ENCODE measurements at regions not wholly inside any gene's neighbourhood (a gene's known extent, or its start where the extent isn't known, plus 50 kb on each side); places are given as distances from the start of the nearest gene placed in this dataset.

DNA sequence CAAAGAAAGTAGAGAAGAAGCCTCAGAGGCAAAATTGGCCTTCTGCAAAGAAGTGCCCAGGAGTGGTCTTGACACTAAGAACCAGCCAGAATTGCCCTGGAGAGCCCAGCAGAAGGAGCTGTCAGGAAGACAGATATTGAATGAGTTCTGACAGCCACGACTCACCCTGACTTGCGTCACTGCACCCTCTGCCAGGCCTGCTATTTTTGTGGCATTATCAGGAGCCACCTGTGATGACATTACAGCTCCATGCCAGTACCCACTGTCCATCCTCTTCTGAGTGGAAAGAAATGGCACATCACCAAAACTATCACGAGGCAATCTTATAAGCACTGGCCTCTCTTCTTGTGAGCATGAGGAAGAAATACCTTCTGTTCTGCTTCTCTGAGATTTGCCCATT is 67.7 kb downstream of the SMIM20 start:
- Mint-ChIP-seq H3K4me1 (ENCODE audit: unreplicated experiment) (peaks cover 13% of the 10 kb centered on the region), H3K9me3 (ENCODE audit: unreplicated experiment) (no peaks in the 10 kb centered on the region), H3K36me3 (ENCODE audit: low read depth, unreplicated experiment) (no peaks in the 10 kb centered on the region), H3K27me3 (ENCODE audit: unreplicated experiment) (peaks cover 7% of the 10 kb centered on the region), H3K4me3 (ENCODE audit: unreplicated experiment) (no peak overlapping the region), H3K27ac (ENCODE audit: unreplicated experiment) (no peak overlapping the region)
- DNase-seq (ENCODE audit: low spot score): no peak
- TF ChIP-seq, protein P1, sequence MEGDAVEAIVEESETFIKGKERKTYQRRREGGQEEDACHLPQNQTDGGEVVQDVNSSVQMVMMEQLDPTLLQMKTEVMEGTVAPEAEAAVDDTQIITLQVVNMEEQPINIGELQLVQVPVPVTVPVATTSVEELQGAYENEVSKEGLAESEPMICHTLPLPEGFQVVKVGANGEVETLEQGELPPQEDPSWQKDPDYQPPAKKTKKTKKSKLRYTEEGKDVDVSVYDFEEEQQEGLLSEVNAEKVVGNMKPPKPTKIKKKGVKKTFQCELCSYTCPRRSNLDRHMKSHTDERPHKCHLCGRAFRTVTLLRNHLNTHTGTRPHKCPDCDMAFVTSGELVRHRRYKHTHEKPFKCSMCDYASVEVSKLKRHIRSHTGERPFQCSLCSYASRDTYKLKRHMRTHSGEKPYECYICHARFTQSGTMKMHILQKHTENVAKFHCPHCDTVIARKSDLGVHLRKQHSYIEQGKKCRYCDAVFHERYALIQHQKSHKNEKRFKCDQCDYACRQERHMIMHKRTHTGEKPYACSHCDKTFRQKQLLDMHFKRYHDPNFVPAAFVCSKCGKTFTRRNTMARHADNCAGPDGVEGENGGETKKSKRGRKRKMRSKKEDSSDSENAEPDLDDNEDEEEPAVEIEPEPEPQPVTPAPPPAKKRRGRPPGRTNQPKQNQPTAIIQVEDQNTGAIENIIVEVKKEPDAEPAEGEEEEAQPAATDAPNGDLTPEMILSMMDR (IDR thresholded peaks at IDR 0.05; ENCODE audit: unreplicated experiment): no peak

DNA sequence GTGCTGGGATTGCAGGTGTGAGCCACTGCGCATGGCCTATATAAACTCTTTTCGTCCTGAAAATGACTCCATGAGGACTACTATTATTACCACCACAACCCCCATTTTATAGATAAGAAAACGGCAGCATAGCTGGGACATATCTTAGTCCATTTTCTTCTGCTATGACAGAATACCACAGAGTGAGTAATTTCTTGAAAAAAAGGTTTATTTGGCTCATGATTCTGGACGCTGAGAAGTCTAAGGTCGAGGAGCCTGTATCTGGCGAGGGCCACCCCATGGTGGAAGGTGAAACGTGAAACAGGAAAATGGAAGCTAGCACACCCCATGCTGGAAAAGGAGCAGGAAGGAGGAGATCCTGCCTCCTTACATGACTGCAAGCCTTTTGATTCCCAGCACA is 68.9 kb downstream of the SMIM20 start:
- Mint-ChIP-seq H3K27me3 (ENCODE audit: unreplicated experiment) (peaks cover 7% of the 10 kb centered on the region), H3K4me3 (ENCODE audit: unreplicated experiment) (no peak overlapping the region), H3K9me3 (ENCODE audit: unreplicated experiment) (no peaks in the 10 kb centered on the region), H3K27ac (ENCODE audit: unreplicated experiment) (no peak overlapping the region), H3K4me1 (ENCODE audit: unreplicated experiment) (peaks cover 6% of the 10 kb centered on the region), H3K36me3 (ENCODE audit: low read depth, unreplicated experiment) (no peaks in the 10 kb centered on the region)
- DNase-seq (ENCODE audit: low spot score): no peak
- TF ChIP-seq, protein P1 (IDR thresholded peaks at IDR 0.05; ENCODE audit: unreplicated experiment): no peak

DNA sequence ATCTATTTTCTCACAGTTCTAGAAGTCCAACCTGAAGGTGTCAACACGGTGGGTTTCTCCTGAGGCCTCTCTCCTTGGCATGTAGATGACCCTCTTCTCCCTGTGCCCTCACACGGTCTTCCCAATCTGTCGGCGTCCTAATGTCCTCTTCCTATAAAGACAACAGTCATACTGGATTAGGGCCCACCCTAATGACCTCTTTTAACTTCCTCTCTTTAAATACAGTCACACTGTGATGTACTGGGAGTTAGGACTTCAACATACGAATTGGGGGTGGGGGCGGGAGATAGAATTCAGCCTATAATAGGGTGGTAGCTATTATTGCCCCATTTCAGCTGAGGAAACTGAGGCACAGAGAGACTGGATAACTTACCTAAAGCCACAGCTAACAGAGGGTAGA is 70.2 kb downstream of the SMIM20 start:
- Mint-ChIP-seq H3K9me3 (ENCODE audit: unreplicated experiment) (no peaks in the 10 kb centered on the region), H3K27me3 (ENCODE audit: unreplicated experiment) (peaks cover 7% of the 10 kb centered on the region), H3K4me3 (ENCODE audit: unreplicated experiment) (no peak overlapping the region), H3K36me3 (ENCODE audit: low read depth, unreplicated experiment) (no peaks in the 10 kb centered on the region), H3K4me1 (ENCODE audit: unreplicated experiment) (peaks cover 6% of the 10 kb centered on the region), H3K27ac (ENCODE audit: unreplicated experiment) (no peak overlapping the region)
- TF ChIP-seq, protein P1 (IDR thresholded peaks at IDR 0.05; ENCODE audit: unreplicated experiment): no peak
- DNase-seq (ENCODE audit: low spot score): no peak

DNA sequence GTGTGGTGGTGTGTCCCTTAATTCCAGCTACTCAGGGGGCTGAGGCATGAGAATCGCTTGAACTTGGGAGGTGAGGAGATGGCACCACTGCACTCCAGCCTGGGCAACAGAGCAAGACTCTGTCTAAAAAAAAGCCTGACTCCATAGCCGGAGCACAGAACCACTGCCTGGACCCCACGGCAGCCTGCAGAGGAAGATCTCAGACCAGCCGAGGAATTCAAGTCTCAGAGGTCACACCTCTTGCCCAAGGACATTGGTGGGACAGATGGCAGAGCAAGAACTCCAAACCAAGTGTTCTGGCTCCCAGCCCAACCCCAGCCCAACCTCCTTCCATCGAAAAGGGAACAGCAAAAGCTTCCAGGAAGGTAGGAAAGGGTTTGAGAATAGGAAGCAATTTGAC is 70.8 kb downstream of the SMIM20 start:
- no peak for DNase-seq (ENCODE audit: low spot score)
- peaks cover 10% of the 10 kb centered on the region for H3K27me3 Mint-ChIP-seq (ENCODE audit: unreplicated experiment)

DNA sequence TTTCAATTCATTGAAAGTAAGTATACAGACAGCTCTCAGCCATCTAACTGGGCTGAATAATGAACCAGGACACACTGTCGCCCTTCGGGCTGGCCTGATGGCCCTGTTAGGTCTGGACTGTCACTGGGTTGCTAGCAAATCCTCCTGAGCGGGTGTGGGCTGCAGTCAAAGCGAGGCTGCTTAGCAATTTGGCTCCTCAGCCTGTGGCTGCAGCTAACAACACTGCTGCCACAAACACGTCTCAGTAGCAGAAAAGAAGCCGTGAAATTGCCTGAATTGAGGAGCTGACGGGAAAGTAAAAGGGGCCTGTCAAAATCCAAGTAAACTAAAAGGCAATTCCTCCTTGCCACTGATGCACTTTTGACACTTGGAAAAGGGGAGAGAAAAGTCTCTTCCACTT is 72.8 kb downstream of the SMIM20 start:
- Mint-ChIP-seq H3K36me3 (ENCODE audit: low read depth, unreplicated experiment) (peaks cover 5% of the 10 kb centered on the region), H3K27ac (ENCODE audit: unreplicated experiment) (no peak overlapping the region), H3K4me3 (ENCODE audit: unreplicated experiment) (no peak overlapping the region), H3K4me1 (ENCODE audit: unreplicated experiment) (peaks cover 6% of the 10 kb centered on the region), H3K9me3 (ENCODE audit: unreplicated experiment) (no peaks in the 10 kb centered on the region), H3K27me3 (ENCODE audit: unreplicated experiment) (peaks cover 10% of the 10 kb centered on the region)
- TF ChIP-seq, protein P1 (IDR thresholded peaks at IDR 0.05; ENCODE audit: unreplicated experiment): no peak
- no peak for DNase-seq (ENCODE audit: low spot score)

More for the DNA sequence above, 70.8 kb downstream of the SMIM20 start:
- Mint-ChIP-seq H3K27ac (ENCODE audit: unreplicated experiment) (no peak overlapping the region), H3K9me3 (ENCODE audit: unreplicated experiment) (no peaks in the 10 kb centered on the region), H3K4me3 (ENCODE audit: unreplicated experiment) (no peak overlapping the region), H3K4me1 (ENCODE audit: unreplicated experiment) (peaks cover 6% of the 10 kb centered on the region), H3K36me3 (ENCODE audit: low read depth, unreplicated experiment) (peaks cover 4% of the 10 kb centered on the region)
- TF ChIP-seq, protein P1 (IDR thresholded peaks at IDR 0.05; ENCODE audit: unreplicated experiment): no peak

All from endothelial cell (in vitro differentiated cells).